ENCODE measurements at regions not wholly inside any gene's neighbourhood (a gene's known extent, or its start where the extent isn't known, plus 50 kb on each side); places are given as distances from the start of the nearest gene placed in this dataset.

DNA sequence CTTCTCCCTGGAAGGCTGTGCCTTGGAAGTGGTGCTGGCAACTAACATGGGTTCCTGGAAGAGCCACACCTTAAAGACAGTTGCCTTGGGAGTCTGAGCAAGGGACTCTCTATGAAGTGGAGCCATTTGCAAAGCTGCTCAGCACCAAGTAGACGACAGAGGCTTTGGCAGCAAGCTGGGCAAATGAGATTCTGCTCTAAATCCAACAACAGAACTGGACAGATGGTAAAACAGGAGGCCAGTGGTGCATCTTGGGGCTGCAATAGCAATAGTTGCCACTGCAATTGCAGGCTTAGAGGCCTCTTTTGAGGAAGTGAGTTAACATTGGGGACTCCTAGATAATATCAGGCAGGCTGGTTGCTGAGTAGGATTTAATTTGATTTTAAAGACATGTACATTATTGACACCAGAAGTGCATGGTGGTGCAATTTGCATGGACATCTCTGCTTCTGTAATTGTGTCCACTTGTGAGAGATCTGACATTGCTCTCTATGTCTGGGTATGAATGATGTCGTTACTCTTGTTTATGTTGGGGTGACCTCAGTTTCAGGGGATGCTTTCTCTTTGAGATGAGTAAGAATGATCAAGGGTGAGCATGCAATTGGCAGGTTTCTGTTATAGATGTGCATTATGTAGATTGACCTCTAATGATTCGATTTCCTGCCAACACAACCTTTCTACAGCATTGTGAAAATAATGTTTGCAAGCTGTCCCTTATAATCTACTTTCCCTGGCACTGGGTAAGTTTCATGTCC, 568.3 kb upstream of the MEX3C start:
- TF ChIP-seq, protein P1, sequence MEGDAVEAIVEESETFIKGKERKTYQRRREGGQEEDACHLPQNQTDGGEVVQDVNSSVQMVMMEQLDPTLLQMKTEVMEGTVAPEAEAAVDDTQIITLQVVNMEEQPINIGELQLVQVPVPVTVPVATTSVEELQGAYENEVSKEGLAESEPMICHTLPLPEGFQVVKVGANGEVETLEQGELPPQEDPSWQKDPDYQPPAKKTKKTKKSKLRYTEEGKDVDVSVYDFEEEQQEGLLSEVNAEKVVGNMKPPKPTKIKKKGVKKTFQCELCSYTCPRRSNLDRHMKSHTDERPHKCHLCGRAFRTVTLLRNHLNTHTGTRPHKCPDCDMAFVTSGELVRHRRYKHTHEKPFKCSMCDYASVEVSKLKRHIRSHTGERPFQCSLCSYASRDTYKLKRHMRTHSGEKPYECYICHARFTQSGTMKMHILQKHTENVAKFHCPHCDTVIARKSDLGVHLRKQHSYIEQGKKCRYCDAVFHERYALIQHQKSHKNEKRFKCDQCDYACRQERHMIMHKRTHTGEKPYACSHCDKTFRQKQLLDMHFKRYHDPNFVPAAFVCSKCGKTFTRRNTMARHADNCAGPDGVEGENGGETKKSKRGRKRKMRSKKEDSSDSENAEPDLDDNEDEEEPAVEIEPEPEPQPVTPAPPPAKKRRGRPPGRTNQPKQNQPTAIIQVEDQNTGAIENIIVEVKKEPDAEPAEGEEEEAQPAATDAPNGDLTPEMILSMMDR (conservative IDR thresholded peaks at IDR 0.05; ENCODE audit: low read depth, low read length) = no peak
- no peak for TF ChIP-seq EZH2 (IDR thresholded peaks at IDR 0.05; ENCODE audit: borderline replicate concordance, low read depth, low read length, poor library complexity, severe bottlenecking)

Data from A673 (cell line).